Liver (tissue), 8 donors: ENCODE measurements at regions not wholly inside any gene's neighbourhood (a gene's known extent, or its start where the extent isn't known, plus 50 kb on each side); places are given as distances from the start of the nearest gene placed in this dataset.

Experiments
- DNase-seq: peaks from one replicate; pipeline ENCODE4 v3.0.0-alpha.2; 2017; ENCODE audit warnings: low spot score
- H3K27ac ChIP-seq, 2 donors: one replicate each; pipeline ENCODE4 v1.7.0; 2013; ENCODE audit warnings: inconsistent platforms in 2 of 2, low read length in 2 of 2, control low read depth in 1 of 2, low read depth in 1 of 2, mild to moderate bottlenecking in 1 of 2
- H3K27me3 ChIP-seq, 4 donors: one replicate each; pipeline versions ENCODE4 v1.6.1 to v1.7.0; 2013; ENCODE audit warnings: low read length in 3 of 4, inconsistent platforms in 1 of 4, mild to moderate bottlenecking in 1 of 4, moderate library complexity in 1 of 4; ENCODE audit not compliant: control insufficient read depth in 4 of 4, insufficient read depth in 4 of 4
- H3K36me3 ChIP-seq, 4 donors: one replicate each; pipeline versions ENCODE4 v1.6.1 to v1.7.0; 2013; ENCODE audit warnings: low read length in 3 of 4, mild to moderate bottlenecking in 3 of 4, low read depth in 1 of 4, moderate library complexity in 1 of 4; ENCODE audit not compliant: control insufficient read depth in 4 of 4, insufficient read depth in 3 of 4
- H3K4me1 ChIP-seq, 4 donors: one replicate each; pipeline versions ENCODE4 v1.6.1 to v1.7.0; 2013; ENCODE audit warnings: low read length in 3 of 4, mild to moderate bottlenecking in 3 of 4, moderate library complexity in 1 of 4; ENCODE audit not compliant: control insufficient read depth in 4 of 4, insufficient read depth in 4 of 4
- H3K4me3 ChIP-seq, 3 donors: one replicate each; pipeline versions ENCODE4 v1.6.1 to v1.7.0; 2013; ENCODE audit warnings: low read length in 3 of 3, control low read depth in 1 of 3, low read depth in 1 of 3, mild to moderate bottlenecking in 1 of 3
- H3K9ac ChIP-seq, 2 donors: one replicate each; pipeline ENCODE4 v1.7.0; 2013; ENCODE audit warnings: low read length in 2 of 2, mild to moderate bottlenecking in 2 of 2, moderate library complexity in 2 of 2, control low read depth in 1 of 2, low read depth in 1 of 2
- H3K9me3 ChIP-seq, 4 donors: one replicate each; pipeline versions ENCODE4 v1.6.1 to v1.7.0; 2013; ENCODE audit warnings: low read length in 3 of 4; ENCODE audit not compliant: control insufficient read depth in 4 of 4
- ATF3 ChIP-seq: IDR thresholded peaks from 2 replicates; pipeline ENCODE4 v1.6.1; 2016; ENCODE audit warnings: antibody characterized with exemption
- CTCF ChIP-seq: fragments of 150-350 bp; IDR thresholded peaks from 2 replicates; pipeline ENCODE4 v1.5.1; 2017; ENCODE audit warnings: improper control_type of control experiment, low read depth, low read length; ENCODE audit not compliant: missing input control
- EGR1 ChIP-seq, 2 donors: IDR thresholded peaks; 2 replicates each; pipeline ENCODE4 v1.6.1; 2016 to 2018; ENCODE audit warnings: antibody characterized with exemption in 2 of 2, low read depth in 2 of 2
- FOXA1 ChIP-seq: IDR thresholded peaks from 2 replicates; pipeline ENCODE4 v1.6.1; 2016; ENCODE audit warnings: antibody characterized with exemption
- FOXA2 ChIP-seq: IDR thresholded peaks from 2 replicates; pipeline ENCODE4 v1.6.1; 2016; ENCODE audit warnings: antibody characterized with exemption
- GABPA ChIP-seq, 2 donors: IDR thresholded peaks in 1 of 2; conservative IDR thresholded peaks in 1 of 2; 2 replicates each; pipeline ENCODE4 v1.6.1; 2016; ENCODE audit warnings: antibody characterized with exemption in 2 of 2, mild to moderate bottlenecking in 1 of 2, moderate library complexity in 1 of 2
- HNF4A ChIP-seq, 2 donors: conservative IDR thresholded peaks; 2 replicates each; pipeline ENCODE4 v1.6.1; 2016; ENCODE audit warnings: antibody characterized with exemption in 2 of 2, mild to moderate bottlenecking in 2 of 2
- HNF4G ChIP-seq: IDR thresholded peaks from 2 replicates; pipeline ENCODE4 v1.6.1; 2016; ENCODE audit warnings: antibody characterized with exemption
- JUND ChIP-seq, 2 donors: IDR thresholded peaks; 2 replicates each; pipeline ENCODE4 v1.6.1; 2016; ENCODE audit warnings: antibody characterized with exemption in 2 of 2
- MAX ChIP-seq: IDR thresholded peaks from 2 replicates; pipeline ENCODE4 v1.6.1; 2016; ENCODE audit warnings: antibody characterized with exemption
- NR2F2 ChIP-seq: IDR thresholded peaks from 2 replicates; pipeline ENCODE4 v1.6.1; 2016; ENCODE audit warnings: antibody characterized with exemption
- RAD21 ChIP-seq, 2 donors: IDR thresholded peaks; 2 replicates each; pipeline ENCODE4 v1.6.1; 2016; ENCODE audit warnings: antibody characterized with exemption in 2 of 2, mild to moderate bottlenecking in 2 of 2
- REST ChIP-seq: IDR thresholded peaks from 2 replicates; pipeline ENCODE4 v1.6.1; 2016; ENCODE audit warnings: antibody characterized with exemption, mild to moderate bottlenecking
- RXRA ChIP-seq, 2 donors: IDR thresholded peaks; 2 replicates each; pipeline ENCODE4 v1.6.1; 2017 to 2018; ENCODE audit warnings: antibody characterized with exemption in 2 of 2, mild to moderate bottlenecking in 1 of 2
- SP1 ChIP-seq: IDR thresholded peaks from 2 replicates; pipeline ENCODE4 v1.6.1; 2018; ENCODE audit warnings: antibody characterized with exemption, mild to moderate bottlenecking
- TAF1 ChIP-seq: conservative IDR thresholded peaks from 2 replicates; pipeline ENCODE4 v1.6.1; 2016; ENCODE audit warnings: antibody characterized with exemption, mild to moderate bottlenecking
- YY1 ChIP-seq: IDR thresholded peaks from 2 replicates; pipeline ENCODE4 v1.6.1; 2016; ENCODE audit warnings: antibody characterized with exemption, mild to moderate bottlenecking
- ZBTB33 ChIP-seq: IDR thresholded peaks from 2 replicates; pipeline ENCODE4 v1.6.1; 2016; ENCODE audit warnings: antibody characterized with exemption
- WGBS: extraction: QIAGEN DNeasy Blood & Tissue Kit; methylation state at CpG from one replicate; pipeline ENCODE4 v1.1.7; 2013; 5-methylcytosine and 5-hydroxymethylcytosine counted together
- donor health status: healthy.
- donor health status: healthy.
- donor health status: healthy.
- donor health status: healthy.
- donor health status: healthy.

GRCh38 chr3:153028381-153028780 is 133.6 kb upstream of the RAP2B start:
- TF ChIP-seq JUND (IDR thresholded peaks at IDR 0.05) = no peak
- no peak for TF ChIP-seq EGR1 (IDR thresholded peaks at IDR 0.05; ENCODE audit: low read depth in 2 of 2)
- no peak for TF ChIP-seq HNF4G
- no peak for TF ChIP-seq RAD21 (IDR thresholded peaks at IDR 0.05)
- TF ChIP-seq REST = no peak
- no peak for TF ChIP-seq YY1
- TF ChIP-seq GABPA (IDR thresholded peaks at IDR 0.05 in 1 of 2, conservative IDR thresholded peaks at IDR 0.05 in 1 of 2) = no peak
- no peak for TF ChIP-seq SP1
- no peak for TF ChIP-seq FOXA2
- no peak for TF ChIP-seq ZBTB33
- no peak for TF ChIP-seq HNF4A (conservative IDR thresholded peaks at IDR 0.05)
- no peak for TF ChIP-seq FOXA1
- TF ChIP-seq CTCF = no peak
- no peak for TF ChIP-seq ATF3
- no peak for TF ChIP-seq RXRA (IDR thresholded peaks at IDR 0.05)
- TF ChIP-seq NR2F2 = no peak
- TF ChIP-seq MAX = no peak
- no peak for TF ChIP-seq TAF1
- Histone ChIP-seq H3K9ac (no peak overlapping the region), H3K27ac (no peak overlapping the region), H3K4me3 (no peak overlapping the region), H3K9me3 (no peaks in the 10 kb centered on the region), H3K27me3 (peaks cover 0 to 2% (median 0%) of the 10 kb centered on the region in 4 donors), H3K4me1 (no peaks in the 10 kb centered on the region), H3K36me3 (no peaks in the 10 kb centered on the region)
- 60% methylated on average over 6 of the region's 6 CpGs for WGBS
- DNase-seq = no peak

- Histone ChIP-seq H3K9me3 (no peaks in the 10 kb centered on the region), H3K27ac (no peak overlapping the region), H3K4me3 (no peak overlapping the region), H3K4me1 (no peaks in the 10 kb centered on the region), H3K9ac (no peak overlapping the region), H3K36me3 (no peaks in the 10 kb centered on the region), H3K27me3 (peaks cover 0 to 2% (median 0%) of the 10 kb centered on the region in 4 donors)
- no peak for DNase-seq
- WGBS = 76% methylated on average over 6 of the region's 6 CpGs
- TF ChIP-seq FOXA2 (no peak), MAX (no peak), TAF1 (no peak), EGR1 (IDR thresholded peaks at IDR 0.05; ENCODE audit: low read depth in 2 of 2) (no peak), FOXA1 (no peak), JUND (IDR thresholded peaks at IDR 0.05) (no peak), HNF4A (conservative IDR thresholded peaks at IDR 0.05) (no peak), HNF4G (no peak), RXRA (IDR thresholded peaks at IDR 0.05) (no peak), RAD21 (IDR thresholded peaks at IDR 0.05) (no peak), CTCF (no peak), SP1 (no peak)
Observed at GRCh38 chr3:153029350-153029749, 132.7 kb upstream of the RAP2B start.
